H1 (cell line): ENCODE measurements at regions not wholly inside any gene's neighbourhood (a gene's known extent, or its start where the extent isn't known, plus 50 kb on each side); places are given as distances from the start of the nearest gene placed in this dataset.

Experiments
- CTCF ChIA-PET: fragments of 300-600 bp; sonication (Branson Sonifier 250); formaldehyde crosslinking; loops from one replicate; lab custom pipeline; 2021; ENCODE audit not compliant: partially characterized antibody; lab: Charles Lee
- POLR2A ChIA-PET: fragments of 300-600 bp; sonication (Branson Sonifier 250); formaldehyde crosslinking; loops from one replicate; lab custom pipeline; 2021; ENCODE audit warnings: inconsistent platforms; ENCODE audit not compliant: partially characterized antibody; lab: Charles Lee
- DNase-seq, 2 experiments: peaks; one replicate each; pipeline versions ENCODE4 v3.0.0 to v3.0.0-alpha.2; 2010 to 2022; ENCODE audit warnings: low spot score in 2 of 2, low read depth in 1 of 2, mixed read lengths in 1 of 2
- FAIRE-seq: peaks from 2 replicates; lab custom pipeline; 2011; peaks lifted over from hg19 to GRCh38; lab: Jason Lieb, UNC
- H2AFZ ChIP-seq: 2 replicates; pipeline ENCODE4 v1.8.1; 2012; ENCODE audit warnings: low read length, inconsistent platforms
- H2AK5ac ChIP-seq: 2 replicates; pipeline ENCODE4 v1.6.1; 2013; ENCODE audit warnings: low read depth, low read length
- H2BK120ac ChIP-seq: replicated peaks from 2 replicates; pipeline ENCODE3; 2013; ENCODE audit warnings: low read depth, low read length, inconsistent platforms
- H2BK12ac ChIP-seq: 2 replicates; pipeline ENCODE4 v1.6.1; 2013; ENCODE audit warnings: low read depth, low read length
- H2BK15ac ChIP-seq: 2 replicates; pipeline ENCODE4 v1.6.1; 2013; ENCODE audit warnings: low read length
- H2BK20ac ChIP-seq: 2 replicates; pipeline ENCODE4 v1.6.1; 2013; ENCODE audit warnings: low read length
- H2BK5ac ChIP-seq: 2 replicates; pipeline ENCODE4 v1.6.1; 2013; ENCODE audit warnings: low read depth, low read length
- H3K14ac ChIP-seq: 2 replicates; pipeline ENCODE4 v1.6.1; 2013; ENCODE audit warnings: inconsistent platforms; ENCODE audit not compliant: insufficient read length
- H3K18ac ChIP-seq: 2 replicates; pipeline ENCODE4 v1.6.1; 2013; ENCODE audit warnings: low read length; ENCODE audit errors: extremely low read depth
- H3K23ac ChIP-seq: 2 replicates; pipeline ENCODE4 v1.6.1; 2013; ENCODE audit warnings: inconsistent platforms; ENCODE audit not compliant: insufficient read length
- H3K23me2 ChIP-seq: 2 replicates; pipeline ENCODE4 v1.6.1; 2013; ENCODE audit warnings: low read depth, low read length
- H3K27ac ChIP-seq: 2 replicates; pipeline ENCODE4 v1.6.1; 2011; ENCODE audit warnings: low read depth, low read length, inconsistent platforms
- H3K27me3 ChIP-seq, 4 experiments: replicated peaks in 1 of 4; 1 replicate in 1 of 4; 2 replicates in 3 of 4; pipeline versions ENCODE4 v1.6.1 to v1.8.1; 2011 to 2013; ENCODE audit warnings: low read length in 3 of 4, mild to moderate bottlenecking in 3 of 4, inconsistent platforms in 2 of 4, mixed read lengths in 2 of 4, moderate library complexity in 1 of 4; ENCODE audit not compliant: control insufficient read depth in 3 of 4, insufficient read depth in 3 of 4; ENCODE audit errors: extremely low read depth in 1 of 4
- H3K36me3 ChIP-seq, 4 experiments: 2 replicates each; pipeline versions ENCODE4 v1.6.1 to v1.8.1; 2011 to 2013; ENCODE audit warnings: mild to moderate bottlenecking in 4 of 4, low read length in 3 of 4, moderate library complexity in 2 of 4, control low read depth in 1 of 4, inconsistent platforms in 1 of 4; ENCODE audit not compliant: insufficient read depth in 4 of 4, control insufficient read depth in 2 of 4
- H3K4ac ChIP-seq: replicated peaks from 2 replicates; pipeline ENCODE3; 2013; ENCODE audit warnings: low read length, low read depth, mixed read lengths, inconsistent platforms; ENCODE audit not compliant: insufficient read length
- H3K4me1 ChIP-seq, 4 experiments: replicated peaks in 1 of 4; 1 replicate in 1 of 4; 2 replicates in 3 of 4; pipeline versions ENCODE4 v1.6.1 to v1.8.1; 2011 to 2013; ENCODE audit warnings: low read length in 3 of 4, inconsistent platforms in 2 of 4, mixed read lengths in 1 of 4; ENCODE audit not compliant: insufficient read depth in 4 of 4, control insufficient read depth in 3 of 4
- H3K4me2 ChIP-seq, 2 experiments: 2 replicates each; pipeline versions ENCODE4 v1.6.1 to v1.8.1; 2011 to 2013; ENCODE audit warnings: low read depth in 2 of 2, low read length in 2 of 2, control low read depth in 1 of 2, inconsistent platforms in 1 of 2, mild to moderate bottlenecking in 1 of 2; ENCODE audit not compliant: insufficient read depth in 1 of 2
- H3K4me3 ChIP-seq, 4 experiments: fragments of 200-600, 300-600 bp in 1 of 4; sonication (generic), shearing (Covaris generic), sonication (Bioruptor Twin) in 1 of 4; 2 replicates each; pipeline versions ENCODE4 v1.5.1 to v1.8.1; 2011 to 2016; ENCODE audit warnings: low read length in 4 of 4, low read depth in 3 of 4, control low read depth in 2 of 4, inconsistent platforms in 2 of 4, mild to moderate bottlenecking in 2 of 4, mixed read lengths in 1 of 4, moderate library complexity in 1 of 4; ENCODE audit not compliant: insufficient read depth in 2 of 4; ENCODE audit errors: extremely low read depth in 1 of 4
- H3K56ac ChIP-seq: replicated peaks from 2 replicates; pipeline ENCODE3; 2013; ENCODE audit warnings: low read depth, mild to moderate bottlenecking, mixed read lengths, low read length, inconsistent platforms; ENCODE audit not compliant: insufficient read length
- H3K79me1 ChIP-seq: 2 replicates; pipeline ENCODE4 v1.6.1; 2013; ENCODE audit warnings: low read depth, low read length, control low read depth
- H3K79me2 ChIP-seq, 2 experiments: 2 replicates each; pipeline versions ENCODE4 v1.6.1 to v1.8.1; 2012 to 2013; ENCODE audit warnings: low read length in 2 of 2, mild to moderate bottlenecking in 2 of 2, inconsistent platforms in 1 of 2; ENCODE audit not compliant: insufficient read depth in 2 of 2, control insufficient read depth in 1 of 2
- H3K9ac ChIP-seq, 4 experiments: replicated peaks in 1 of 4; 1 replicate in 1 of 4; 2 replicates in 3 of 4; pipeline versions ENCODE4 v1.6.1 to v1.8.1; 2011 to 2013; ENCODE audit warnings: low read depth in 3 of 4, low read length in 3 of 4, control low read depth in 2 of 4, mild to moderate bottlenecking in 2 of 4, moderate library complexity in 2 of 4, inconsistent platforms in 1 of 4; ENCODE audit errors: extremely low read depth in 1 of 4
- H3K9me3 ChIP-seq, 2 experiments: 2 replicates each; pipeline versions ENCODE4 v1.6.1 to v1.8.1; 2012 to 2013; ENCODE audit warnings: mild to moderate bottlenecking in 2 of 2, moderate library complexity in 2 of 2, control low read depth in 1 of 2, inconsistent platforms in 1 of 2, low read depth in 1 of 2, low read length in 1 of 2, mixed read lengths in 1 of 2; ENCODE audit not compliant: insufficient read depth in 2 of 2
- H4K20me1 ChIP-seq, 2 experiments: replicated peaks in 1 of 2; 2 replicates each; pipeline versions ENCODE3 to v1.8.1; 2011 to 2013; ENCODE audit warnings: inconsistent platforms in 2 of 2, low read length in 2 of 2, mild to moderate bottlenecking in 1 of 2; ENCODE audit not compliant: insufficient read depth in 2 of 2, control insufficient read depth in 1 of 2
- H4K5ac ChIP-seq: 2 replicates; pipeline ENCODE4 v1.6.1; 2013; ENCODE audit warnings: low read length, low read depth, mixed read lengths, inconsistent platforms; ENCODE audit not compliant: insufficient read length
- H4K8ac ChIP-seq: 2 replicates; pipeline ENCODE4 v1.8.0; 2013; ENCODE audit warnings: mild to moderate bottlenecking, moderate library complexity, low read length, inconsistent platforms; ENCODE audit not compliant: insufficient read depth; ENCODE audit errors: extremely low read depth
- H4K91ac ChIP-seq: replicated peaks from 2 replicates; pipeline ENCODE3; 2013; ENCODE audit warnings: low read length, mixed read lengths, inconsistent platforms; ENCODE audit not compliant: insufficient read length
- EZH2 ChIP-seq: fragments of 200-600 bp; sonication (generic); IDR thresholded peaks from 2 replicates; pipeline ENCODE4 v1.7.1; 2012; ENCODE audit warnings: low read depth, mild to moderate bottlenecking, moderate library complexity, low read length, inconsistent platforms; ENCODE audit not compliant: severe bottlenecking
- JUND ChIP-seq: IDR thresholded peaks from 2 replicates; pipeline ENCODE4 v1.6.1; 2011; ENCODE audit warnings: mild to moderate bottlenecking, improper control_type of control experiment, low read length
- SIX5 ChIP-seq: IDR thresholded peaks from 2 replicates; pipeline ENCODE4 v1.6.1; 2011; ENCODE audit warnings: mild to moderate bottlenecking, low read depth, low read length
- SP2 ChIP-seq: IDR thresholded peaks from 2 replicates; pipeline ENCODE4 v1.6.1; 2012; ENCODE audit warnings: mild to moderate bottlenecking, low read length, inconsistent platforms
- TEAD4 ChIP-seq: IDR thresholded peaks from 2 replicates; pipeline ENCODE4 v1.6.1; 2012; ENCODE audit warnings: low read depth, low read length, inconsistent platforms, mixed read lengths
- WGBS, 2 experiments: shearing (Covaris generic) in 1 of 2; methylation state at CpG; one replicate each; pipeline versions ENCODE4 v1.1.6 to v1.1.7; 2013 to 2015; ENCODE audit warnings: low lambda C conversion rate in 2 of 2, mixed read lengths in 2 of 2, inconsistent platforms in 1 of 2, low coverage in 1 of 2, missing lambda C conversion rate in 1 of 2; ENCODE audit not compliant: insufficient replicate concordance in 2 of 2, insufficient coverage in 1 of 2, insufficient read length in 1 of 2; ENCODE audit errors: extremely low coverage in 1 of 2, missing lambda C conversion rate in 1 of 2; 5-methylcytosine and 5-hydroxymethylcytosine counted together

DNA sequence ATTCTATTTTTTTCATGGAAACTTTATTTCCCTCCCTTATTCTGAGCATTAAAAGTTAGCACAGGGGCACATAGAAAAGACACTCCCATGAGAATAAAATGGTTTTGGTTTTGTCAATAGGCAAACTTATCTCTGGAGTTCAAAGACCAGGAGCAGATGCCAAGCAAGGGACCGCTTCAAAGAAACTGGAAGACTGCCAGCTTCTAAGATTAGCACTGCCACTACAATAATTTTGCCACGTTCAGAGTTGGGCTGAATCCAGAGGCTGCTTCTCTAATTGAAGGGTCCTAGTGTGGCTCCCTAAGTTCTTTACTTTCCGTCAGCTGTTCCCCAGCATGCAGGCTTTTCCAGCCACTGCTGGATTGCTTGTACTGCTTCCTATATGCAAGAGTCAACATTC is 681.0 kb upstream of the GCFC2 start:
- Histone ChIP-seq H3K36me3 (no peaks in the 10 kb centered on the region), H2BK20ac (no peak overlapping the region), H4K8ac (no peak overlapping the region), H2BK12ac (no peak overlapping the region), H3K14ac (no peak overlapping the region), H3K56ac (no peak overlapping the region), H2BK15ac (no peak overlapping the region), H3K4me1 (no peaks in the 10 kb centered on the region), H3K4ac (no peak overlapping the region), H3K27ac (no peak overlapping the region), H2AFZ (no peak overlapping the region), H3K79me1 (no peaks in the 10 kb centered on the region), H3K4me3 (no peak overlapping the region), H4K20me1 (no peaks in the 10 kb centered on the region), H3K18ac (no peak overlapping the region), H4K91ac (no peak overlapping the region), H3K23ac (no peak overlapping the region), H2AK5ac (no peak overlapping the region), H3K9me3 (no peaks in the 10 kb centered on the region), H2BK120ac (no peak overlapping the region), H2BK5ac (no peak overlapping the region), H3K23me2 (no peaks in the 10 kb centered on the region), H4K5ac (no peak overlapping the region), H3K9ac (no peak overlapping the region), H3K79me2 (no peaks in the 10 kb centered on the region), H3K4me2 (no peak overlapping the region), H3K27me3 (no peaks in the 10 kb centered on the region)
- no peak for TF ChIP-seq SIX5
- TF ChIP-seq EZH2 = no peak
- TF ChIP-seq JUND = no peak
- TF ChIP-seq TEAD4 = no peak
- no peak for TF ChIP-seq SP2
- DNase-seq = no peak
- FAIRE-seq = no peak
- WGBS, 2 experiments = 70% methylated on average over 3 of the region's 3 CpGs; no CpG with 5 or more reads in 1 of the 2 experiments
- ChIA-PET CTCF (no interaction called here), POLR2A (no interaction called here)
